Stimulated activated CD4-positive, alpha-beta T cell treated with anti-CD3 and anti-CD28 coated beads, Interleukin-12 subunit alpha, Interleukin-12 subunit beta, amount 100 ng/mL, for 48 hours (primary cell): ENCODE measurements at regions not wholly inside any gene's neighbourhood (a gene's known extent, or its start where the extent isn't known, plus 50 kb on each side); places are given as distances from the start of the nearest gene placed in this dataset.
"Not testable (repeated sequence)": the region's sequence is repeated elsewhere in the genome, so short reads cannot be mapped to it uniquely, and the experiment has no call there.

Experiments used
- DNase-seq, 3 donors: peaks; one replicate each; pipeline ENCODE4 v3.0.0-alpha.2; 2020; ENCODE audit warnings: low read depth in 2 of 3, low spot score in 1 of 3

DNA sequence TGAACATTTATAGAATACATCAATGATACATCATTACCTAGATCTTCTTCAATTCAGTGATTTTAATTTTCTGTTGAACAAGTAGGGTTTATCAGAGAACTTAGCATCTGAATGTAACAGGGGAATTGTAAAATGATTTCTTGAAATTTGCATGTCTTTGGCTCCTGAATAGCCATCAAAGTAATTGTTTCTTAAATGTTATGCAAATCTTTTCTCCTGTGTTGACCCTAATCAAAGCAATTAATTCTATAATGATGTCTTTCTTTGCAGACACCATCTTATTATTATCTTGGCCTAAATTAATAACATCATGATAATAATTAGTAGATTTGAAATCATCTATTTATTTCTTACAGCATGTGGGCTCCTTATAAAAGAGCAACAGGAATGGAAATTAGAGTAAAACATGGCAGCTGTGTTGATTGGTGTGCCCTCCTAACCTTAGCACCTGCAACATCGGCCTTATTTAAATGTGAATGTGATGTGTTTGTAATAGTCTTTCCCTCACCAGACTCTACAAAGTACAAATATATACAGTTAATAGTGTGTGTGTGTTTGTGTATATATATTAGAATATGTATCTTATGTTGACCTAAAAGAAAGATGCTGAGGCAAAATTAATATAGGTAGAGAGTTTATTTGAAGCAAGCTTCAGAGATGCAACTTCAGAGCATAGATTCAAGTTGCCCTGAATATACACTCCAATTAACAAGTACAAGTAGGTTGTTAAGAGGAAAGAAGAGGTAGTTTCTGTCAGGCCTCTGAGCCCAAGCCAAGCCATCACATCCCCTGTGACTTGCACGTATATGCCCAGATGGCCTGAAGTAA lies 328.0 kb upstream of the TECRL start:
- DNase-seq: no peak

DNA sequence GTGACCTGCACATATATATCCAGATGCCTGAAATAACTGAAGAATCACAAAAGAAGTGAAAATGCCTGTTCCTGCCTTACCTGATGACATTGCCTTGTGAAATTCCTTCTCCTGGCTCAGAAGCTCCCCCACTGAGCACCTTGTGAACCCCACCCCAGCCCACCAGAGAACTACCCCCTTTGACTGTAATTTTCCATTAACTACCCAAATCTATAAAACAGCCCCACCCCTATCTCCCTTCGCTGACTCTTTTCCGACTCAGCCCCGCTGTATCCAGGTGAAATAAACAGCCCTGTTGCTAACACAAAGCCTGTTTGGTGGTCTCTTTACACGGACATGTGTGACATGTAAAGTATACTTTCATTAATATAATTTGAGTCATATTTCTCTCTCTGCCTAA lies 320.3 kb upstream of the TECRL start:
- DNase-seq: no peak

GRCh38 chr4:64727960-64728359 lies 318.7 kb upstream of the TECRL start:
- no peak for DNase-seq

DNA sequence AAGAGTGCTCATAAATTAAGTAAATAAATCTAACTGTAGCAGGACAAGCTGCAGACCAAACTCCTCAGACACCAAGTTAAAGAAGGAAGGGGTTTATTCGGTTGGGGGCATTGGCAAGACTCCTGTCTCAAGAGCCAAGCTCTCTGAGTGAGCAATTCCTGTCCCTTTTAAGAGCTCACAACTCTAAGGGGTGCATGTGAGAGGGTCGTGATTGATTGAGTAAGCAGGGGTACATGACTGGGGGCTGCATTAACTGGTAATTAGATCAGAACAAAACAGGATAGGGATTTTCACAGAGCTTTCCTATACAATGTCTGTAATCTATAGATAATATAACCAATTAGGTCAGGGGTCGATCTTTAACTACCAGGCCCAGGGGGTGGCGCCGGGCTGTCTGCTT lies 318.1 kb upstream of the TECRL start:
- DNase-seq: not testable (repeated sequence)

- DNase-seq: no peak
Observed at GRCh38 chr4:64724689-64725088, 315.4 kb upstream of the TECRL start.

DNA sequence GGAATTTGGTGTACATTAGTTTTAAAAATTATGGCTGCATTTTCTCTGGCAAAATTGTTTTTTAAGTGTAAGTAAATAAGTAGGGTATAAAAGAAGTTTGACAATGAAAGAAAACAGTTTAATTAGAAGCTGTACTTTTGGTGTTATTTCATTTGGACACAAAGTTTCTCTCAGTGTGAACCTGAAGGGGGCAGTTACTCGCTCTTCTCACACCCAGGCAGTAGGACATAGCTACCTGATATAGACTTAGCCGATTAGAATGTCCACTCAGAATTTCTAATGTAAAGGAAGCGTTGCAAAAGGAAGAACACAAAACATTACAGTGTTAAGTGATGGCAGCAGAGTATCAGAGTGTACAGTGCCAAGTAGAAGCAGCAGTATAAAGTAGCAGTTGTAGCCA lies 311.9 kb upstream of the TECRL start:
- DNase-seq: no peak

GRCh38 chr4:64718091-64718490 lies 308.8 kb upstream of the TECRL start:
- DNase-seq: no peak

DNA sequence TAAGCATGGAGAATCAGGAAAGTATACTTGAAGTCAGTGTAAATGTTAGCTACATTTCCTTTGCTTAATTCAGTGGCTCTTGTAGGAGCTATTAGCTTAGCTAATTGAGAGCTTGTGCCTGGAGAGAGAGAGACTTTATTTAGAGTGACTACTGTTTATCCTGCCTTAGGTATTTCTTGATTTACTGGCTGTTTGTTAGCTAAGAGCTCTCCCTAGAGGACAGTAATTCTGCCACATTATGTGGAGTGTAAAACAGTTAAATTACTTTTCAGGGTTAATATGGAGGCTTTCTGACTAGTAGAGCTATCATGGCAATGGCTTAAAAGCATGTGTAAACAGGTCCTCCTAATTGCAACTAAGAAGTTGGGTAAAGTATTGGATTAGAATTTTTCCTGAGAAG lies 306.5 kb upstream of the TECRL start:
- no peak for DNase-seq

- no peak for DNase-seq
Observed at GRCh38 chr4:64713256-64713840, 304.1 kb upstream of the TECRL start.

- no peak for DNase-seq
Observed at GRCh38 chr4:64712590-64712989, 303.3 kb upstream of the TECRL start.

DNA sequence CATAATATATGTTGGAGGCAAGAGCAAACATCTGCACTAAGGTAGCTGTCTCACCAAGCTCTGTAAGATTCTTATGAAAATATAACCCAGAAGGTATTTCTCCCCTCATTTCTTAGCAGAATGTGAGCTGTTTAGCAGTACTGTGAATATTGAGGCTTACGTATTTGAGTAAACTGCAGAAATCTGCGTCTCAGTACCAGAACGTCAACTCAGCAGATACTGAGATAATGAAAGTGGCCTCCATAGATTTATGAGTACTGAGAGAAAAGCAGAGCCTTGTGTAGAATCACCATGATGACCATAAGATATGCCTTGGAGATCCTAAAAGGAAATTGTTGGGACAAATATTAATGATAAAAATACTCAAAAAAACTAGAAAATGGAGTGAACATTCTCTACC lies 296.7 kb upstream of the TECRL start:
- no peak for DNase-seq

GRCh38 chr4:64698171-64698570 lies 288.9 kb upstream of the TECRL start:
- no peak for DNase-seq

DNA sequence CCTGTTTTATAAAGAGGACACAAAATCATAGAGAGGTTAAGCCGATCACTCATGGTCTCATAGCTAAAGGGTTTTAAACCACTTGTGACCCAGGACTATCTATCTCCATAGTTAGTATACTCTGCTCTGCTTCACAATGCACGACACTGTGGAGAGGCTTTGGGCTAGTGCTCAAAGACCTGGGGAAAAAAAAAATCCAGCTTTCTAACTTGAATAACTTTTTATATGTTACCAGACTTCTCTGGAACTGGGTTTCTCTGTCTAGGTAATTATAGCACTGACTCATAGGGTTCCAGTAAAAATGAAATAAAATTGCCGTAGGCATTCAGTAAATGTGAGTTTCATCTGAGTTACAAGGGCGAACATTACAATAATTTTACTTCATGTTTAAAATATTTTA lies 273.7 kb upstream of the TECRL start:
- no peak for DNase-seq

GRCh38 chr4:64682481-64682880 lies 273.2 kb upstream of the TECRL start:
- no peak for DNase-seq

- DNase-seq: not testable (repeated sequence)
Observed at GRCh38 chr4:64673121-64673520, 263.9 kb upstream of the TECRL start.

DNA sequence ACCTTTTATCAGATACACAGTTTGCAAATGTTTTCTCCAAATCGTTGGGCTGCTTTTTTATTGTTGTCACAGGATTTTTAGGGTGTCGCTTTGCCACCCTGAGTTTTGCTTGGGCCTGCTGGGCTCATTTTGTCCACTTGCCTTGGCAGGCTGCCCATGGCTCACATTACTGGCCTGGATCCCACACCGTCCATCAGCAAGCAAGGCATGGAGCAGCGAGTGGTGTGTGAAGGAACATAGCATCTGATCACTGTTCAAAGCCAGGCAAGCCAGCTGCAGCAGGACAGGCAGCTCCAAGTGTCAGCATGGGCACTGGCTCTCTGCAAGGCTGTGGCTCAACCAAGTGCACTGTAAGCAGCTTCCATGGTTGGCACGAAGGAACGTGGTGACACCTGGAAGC lies 261.4 kb upstream of the TECRL start:
- no peak for DNase-seq

DNA sequence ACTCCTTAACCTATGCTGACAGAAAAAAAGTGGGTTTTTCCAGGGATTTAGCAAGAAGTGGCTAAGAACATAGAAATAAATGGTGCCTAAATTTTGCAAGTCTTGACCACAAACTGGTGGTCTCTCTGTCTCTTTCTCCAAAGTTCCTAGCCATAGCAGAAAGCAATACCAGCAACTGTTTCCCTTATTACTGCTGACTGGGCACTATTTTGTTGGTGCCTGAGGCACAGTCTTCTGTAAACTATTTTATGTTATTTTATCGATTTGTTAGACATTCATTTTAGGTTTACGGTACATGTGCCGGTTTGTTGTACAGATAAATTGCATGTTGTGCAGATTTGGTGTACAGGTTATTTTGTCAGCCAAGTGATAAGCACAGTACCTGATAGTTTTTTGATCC lies 234.6 kb upstream of the TECRL start:
- DNase-seq: no peak

DNA sequence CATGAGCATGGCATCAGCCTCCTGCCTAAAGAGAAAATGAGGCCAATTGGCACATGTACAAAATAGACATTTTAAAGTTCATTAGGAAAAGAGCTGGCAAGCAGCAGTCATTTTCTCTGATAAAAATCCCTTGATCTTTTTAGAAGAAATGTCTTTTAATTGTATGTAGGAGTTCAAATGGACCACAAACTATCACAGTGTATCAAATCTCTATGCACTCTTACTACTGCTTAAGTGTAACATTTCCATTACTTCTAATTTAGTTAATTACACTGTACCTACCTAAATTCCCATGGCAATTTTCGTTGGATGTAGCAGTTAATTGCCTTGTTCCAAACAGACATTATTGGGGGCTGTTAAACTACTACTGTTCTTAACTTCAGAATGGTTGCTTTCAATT lies 233.7 kb upstream of the TECRL start:
- no peak for DNase-seq

DNA sequence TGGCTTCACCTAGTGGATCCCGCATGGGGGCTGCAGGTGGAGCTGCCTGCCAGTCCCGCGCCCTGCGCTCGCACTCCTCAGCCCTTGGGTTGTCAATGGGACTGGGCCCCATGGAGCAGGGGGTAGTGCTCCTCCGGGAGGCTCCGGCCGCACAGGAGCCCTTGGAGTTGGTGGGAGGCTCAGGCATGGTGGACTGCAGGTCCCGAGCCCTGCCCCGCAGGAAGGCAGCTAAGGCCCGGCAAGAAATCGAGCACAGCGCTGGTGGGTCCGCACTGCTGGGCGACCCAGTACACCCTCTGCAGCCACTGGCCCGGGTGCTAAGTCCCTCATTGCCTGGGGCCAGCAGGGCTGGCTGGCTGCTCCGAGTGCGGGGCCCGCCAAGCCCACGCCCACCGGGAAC lies 231.2 kb upstream of the TECRL start:
- DNase-seq: not testable (repeated sequence)

DNA sequence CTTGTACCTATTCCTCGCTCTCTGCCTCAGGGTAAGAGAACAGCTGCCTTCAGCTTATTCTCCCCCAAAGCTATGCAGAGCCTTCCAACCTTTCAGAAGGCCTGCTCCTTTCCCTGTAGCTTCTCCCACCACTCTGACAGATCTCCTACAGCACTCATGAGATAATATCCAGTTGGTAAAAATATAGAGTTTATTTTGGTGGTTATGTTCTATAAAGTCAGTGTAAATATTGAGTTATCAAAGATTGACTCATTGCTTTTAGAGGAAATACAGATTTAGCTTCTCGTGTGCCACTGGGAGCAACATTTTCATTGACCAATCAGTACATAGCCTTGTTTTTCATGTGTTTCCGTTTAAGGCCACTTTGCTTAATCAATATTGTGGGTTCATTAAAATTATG lies 216.2 kb upstream of the TECRL start:
- no peak for DNase-seq

DNA sequence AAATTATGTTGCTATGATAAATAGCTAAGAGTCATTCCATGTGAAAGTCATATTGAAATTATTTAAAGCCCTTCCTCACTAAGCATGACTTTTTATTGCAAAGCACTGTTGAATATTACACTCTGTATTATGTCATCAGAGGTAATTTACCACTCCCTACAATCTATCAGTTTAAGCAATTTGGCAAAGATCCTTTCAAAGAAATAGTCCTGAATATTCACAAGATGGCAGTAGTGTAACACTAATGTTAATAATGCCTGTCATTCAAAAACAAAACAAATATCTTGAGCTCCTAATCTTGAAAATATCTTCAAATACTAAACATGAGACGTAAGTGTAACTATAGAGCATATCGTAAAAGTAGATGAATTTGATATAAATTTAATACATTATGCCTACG lies 208.6 kb upstream of the TECRL start:
- no peak for DNase-seq

DNA sequence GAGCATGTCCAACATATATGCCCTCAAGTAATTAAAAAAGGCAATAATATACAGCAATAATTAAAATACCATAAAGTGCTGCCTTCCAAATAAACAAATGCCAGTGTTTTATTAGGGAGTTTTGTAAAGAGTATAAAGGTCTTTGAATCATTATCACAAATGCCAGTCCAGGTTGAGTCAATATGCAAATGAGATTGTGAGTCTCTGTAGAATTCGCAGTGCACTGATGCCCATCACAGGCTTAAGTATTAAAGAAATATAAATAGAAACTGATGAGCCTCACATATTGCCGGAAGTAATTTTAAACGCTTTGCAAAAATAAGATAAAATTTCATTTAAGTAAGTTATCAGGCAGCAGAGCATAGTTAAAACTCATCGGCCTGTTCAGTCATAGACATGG lies 205.0 kb upstream of the TECRL start:
- DNase-seq: no peak

DNA sequence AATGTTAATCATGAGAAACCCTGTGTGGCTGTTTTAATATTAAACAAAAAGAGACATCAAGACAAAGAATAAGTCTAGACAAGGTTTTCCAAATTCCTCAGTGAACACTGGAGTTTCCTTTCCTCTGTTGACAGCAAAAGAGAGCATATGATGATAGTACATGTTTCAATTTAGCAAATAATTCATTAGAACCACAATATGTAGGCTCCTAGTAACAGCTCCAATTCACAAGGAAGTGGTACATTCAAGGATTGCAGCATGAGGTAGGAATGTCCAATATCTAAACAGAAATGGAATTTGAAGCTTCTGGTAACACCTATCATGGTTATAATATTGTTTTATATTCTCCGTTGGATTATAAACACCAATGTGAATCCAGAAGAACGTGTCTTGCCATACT lies 203.8 kb upstream of the TECRL start:
- no peak for DNase-seq
